ENCODE measurements at regions not wholly inside any gene's neighbourhood (a gene's known extent, or its start where the extent isn't known, plus 50 kb on each side); places are given as distances from the start of the nearest gene placed in this dataset.

DNA sequence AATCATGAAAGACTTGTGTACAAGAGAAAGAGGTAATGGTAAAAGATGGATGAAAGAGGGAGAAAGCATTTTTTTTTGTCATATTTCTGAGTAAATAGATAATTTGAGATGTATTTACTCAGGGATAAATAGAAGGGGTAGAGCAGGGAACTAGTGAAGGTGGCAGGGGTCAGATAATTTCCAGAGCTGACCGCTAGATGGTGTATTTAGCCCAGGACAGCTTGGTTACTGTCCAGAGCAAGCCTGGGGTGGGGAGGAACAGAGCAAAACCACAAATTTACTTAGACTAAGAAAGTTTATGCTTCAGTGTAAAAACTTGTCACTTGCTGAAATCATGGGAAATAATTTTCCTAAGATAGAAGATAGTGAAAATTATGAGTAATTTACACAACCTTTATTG, 91.5 kb downstream of the XCL2 start:
- ATAC-seq (ENCODE audit: low read depth) (no peak), DNase-seq (no peak)
- peaks cover 55% of the 10 kb centered on the region for H3K36me3 Mint-ChIP-seq
- H3K27ac Mint-ChIP-seq, result peak overlapping the region; percentile 55
- POLR2A ChIA-PET, result interaction anchor here (0.7 to 1.6 kb wide), 2 partner anchors 8 to 910 kb away, joined by 3 read pairs; no protein-coding TSS in a partner anchor
- H3K27me3 Mint-ChIP-seq, result no peaks in the 10 kb centered on the region
- peaks cover 42% of the 10 kb centered on the region for H3K4me1 Mint-ChIP-seq
- H3K4me3 Mint-ChIP-seq, result peak overlapping the region; percentile 12
- peaks cover 19% of the 10 kb centered on the region for H3K9me3 Mint-ChIP-seq

DNA sequence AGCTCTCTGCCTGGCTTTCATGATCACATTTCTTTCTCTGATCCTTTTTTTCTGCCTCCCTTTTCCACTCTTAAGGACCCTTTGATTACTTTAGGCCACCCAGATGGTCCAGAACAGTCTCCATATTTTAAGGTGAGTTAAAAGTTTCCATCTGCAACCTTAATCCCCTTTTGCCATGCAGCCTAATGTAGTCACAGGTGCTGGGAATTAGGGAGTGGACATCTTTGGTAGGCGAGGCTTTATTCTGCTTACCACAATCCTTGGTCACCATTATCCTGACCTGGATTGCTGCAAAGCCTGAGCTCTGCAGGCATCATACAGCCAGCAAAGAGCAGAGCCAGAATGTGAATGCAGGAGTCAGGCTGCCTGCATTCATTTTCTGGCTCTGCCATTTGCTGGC, 95.9 kb downstream of the XCL2 start:
- peaks cover 42% of the 10 kb centered on the region for H3K36me3 Mint-ChIP-seq
- no peak overlapping the region for H3K27ac Mint-ChIP-seq
- ATAC-seq (ENCODE audit: low read depth) (no peak), DNase-seq (no peak)
- no peak overlapping the region for H3K4me3 Mint-ChIP-seq
- POLR2A ChIA-PET, result interaction anchor here (0.6 kb wide), 1 partner anchor 222 kb away, joined by 3 read pairs; no protein-coding TSS in a partner anchor
- peaks cover 12% of the 10 kb centered on the region for H3K9me3 Mint-ChIP-seq
- peaks cover 60% of the 10 kb centered on the region for H3K4me1 Mint-ChIP-seq
- H3K27me3 Mint-ChIP-seq, result no peaks in the 10 kb centered on the region

DNA sequence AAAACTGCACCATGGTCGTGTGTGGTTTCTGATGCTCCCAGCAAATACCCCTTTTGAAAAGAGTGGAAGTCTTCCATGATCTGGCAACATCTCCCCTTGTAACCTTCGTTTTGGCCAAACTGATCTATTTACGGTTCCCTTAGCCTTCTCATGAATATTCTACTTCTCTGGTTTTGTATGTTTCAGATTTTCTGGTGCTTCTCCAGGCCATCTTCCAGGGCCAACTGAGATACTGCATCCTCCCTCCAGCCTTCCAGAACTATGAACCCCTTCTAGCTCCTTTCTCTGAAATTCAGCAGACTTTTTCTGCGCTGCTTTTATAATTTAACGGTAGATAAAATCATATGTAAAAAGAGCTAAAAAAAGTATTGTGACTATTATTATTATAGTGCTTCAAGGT, 97.7 kb downstream of the XCL2 start:
- Mint-ChIP-seq H3K4me1 (peaks cover 65% of the 10 kb centered on the region), H3K27ac (peak overlapping the region; percentile 90), H3K36me3 (peaks cover 34% of the 10 kb centered on the region), H3K4me3 (peak overlapping the region; percentile 39), H3K9me3 (peaks cover 6% of the 10 kb centered on the region), H3K27me3 (no peaks in the 10 kb centered on the region)
- no peak for DNase-seq
- ATAC-seq (ENCODE audit: low read depth), result no peak
- POLR2A ChIA-PET, result interaction anchor here (1.3 to 8.9 kb wide), 4 partner anchors 23 to 922 kb away, joined by 3 to 104 read pairs (median 18); partner anchors contain the start of genes BLZF1 and NME7

- H3K4me1 Mint-ChIP-seq, result peaks cover 78% of the 10 kb centered on the region
- H3K27ac Mint-ChIP-seq, result peak overlapping the region; percentile 92
- POLR2A ChIA-PET, result interaction anchor here (0.6 to 8.9 kb wide), 17 partner anchors 9 to 924 kb away, joined by 3 to 104 read pairs (median 4); partner anchors contain the start of genes BLZF1, NME7 and XCL2
- no peaks in the 10 kb centered on the region for H3K27me3 Mint-ChIP-seq
- ATAC-seq (ENCODE audit: low read depth) (peak; percentile 70), DNase-seq (peak; percentile 54)
- H3K36me3 Mint-ChIP-seq, result peaks cover 22% of the 10 kb centered on the region
- H3K4me3 Mint-ChIP-seq, result peak overlapping the region; percentile 66
- peaks cover 1% of the 10 kb centered on the region for H3K9me3 Mint-ChIP-seq
Measured at GRCh38 chr1:168443899-168444298, 99.9 kb downstream of the XCL2 start.

- Mint-ChIP-seq H3K27ac (peak overlapping the region; percentile 92), H3K9me3 (peaks cover 1% of the 10 kb centered on the region), H3K4me3 (peak overlapping the region; percentile 66), H3K36me3 (peaks cover 23% of the 10 kb centered on the region), H3K27me3 (no peaks in the 10 kb centered on the region), H3K4me1 (peaks cover 81% of the 10 kb centered on the region)
- POLR2A ChIA-PET, result interaction anchor here (0.6 to 8.9 kb wide), 17 partner anchors 10 to 925 kb away, joined by 3 to 104 read pairs (median 4); partner anchors contain the start of genes BLZF1, NME7 and XCL2
- DNase-seq (no peak), ATAC-seq (ENCODE audit: low read depth) (no peak)
Measured at GRCh38 chr1:168443356-168443755, 100.4 kb downstream of the XCL2 start.

GRCh38 chr1:168442931-168443330, 100.9 kb downstream of the XCL2 start:
- Mint-ChIP-seq H3K4me1 (peaks cover 80% of the 10 kb centered on the region), H3K36me3 (peaks cover 22% of the 10 kb centered on the region), H3K27ac (peak overlapping the region; percentile 92), H3K4me3 (no peak overlapping the region), H3K27me3 (no peaks in the 10 kb centered on the region), H3K9me3 (peaks cover 1% of the 10 kb centered on the region)
- ATAC-seq (ENCODE audit: low read depth), result no peak
- POLR2A ChIA-PET, result interaction anchor here (0.8 to 8.9 kb wide), 10 partner anchors 20 to 925 kb away, joined by 3 to 104 read pairs (median 6); partner anchors contain the start of genes BLZF1 and NME7
- DNase-seq, result no peak

DNA sequence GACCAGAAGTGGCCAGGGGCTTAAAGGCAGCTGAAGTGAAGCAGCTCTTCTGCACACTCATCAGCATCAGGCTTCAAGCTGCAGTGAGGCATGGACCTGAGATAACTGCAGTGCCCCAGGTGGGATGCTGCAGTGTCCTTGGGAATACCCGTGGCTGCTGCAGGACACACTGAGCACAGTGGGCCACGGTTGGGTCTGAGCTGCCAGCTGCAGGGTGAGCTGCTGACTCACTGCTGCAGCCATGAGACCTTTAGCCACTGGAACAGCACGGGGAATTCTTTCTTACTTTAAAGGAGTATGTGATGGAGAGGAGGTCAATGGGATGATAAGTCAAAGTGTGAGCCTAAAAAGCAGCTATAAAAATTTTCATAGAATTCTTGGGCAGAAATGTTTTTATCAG, 102.1 kb downstream of the XCL2 start:
- H3K36me3 Mint-ChIP-seq, result peaks cover 15% of the 10 kb centered on the region
- POLR2A ChIA-PET, result interaction anchor here (3.8 to 8.9 kb wide), 2 partner anchors 27 to 79 kb away, joined by 24 to 104 read pairs; no protein-coding TSS in a partner anchor
- peak overlapping the region; percentile 56 for H3K27ac Mint-ChIP-seq
- H3K9me3 Mint-ChIP-seq, result no peaks in the 10 kb centered on the region
- no peaks in the 10 kb centered on the region for H3K27me3 Mint-ChIP-seq
- no peak for ATAC-seq (ENCODE audit: low read depth)
- no peak overlapping the region for H3K4me3 Mint-ChIP-seq
- peaks cover 73% of the 10 kb centered on the region for H3K4me1 Mint-ChIP-seq
- DNase-seq, result no peak

GRCh38 chr1:168439456-168440375, 104.1 kb downstream of the XCL2 start:
- Mint-ChIP-seq H3K36me3 (peaks cover 8% of the 10 kb centered on the region), H3K27ac (peak overlapping the region; percentile 85), H3K9me3 (no peaks in the 10 kb centered on the region), H3K4me3 (peak overlapping the region; percentile 74), H3K27me3 (no peaks in the 10 kb centered on the region), H3K4me1 (peaks cover 56% of the 10 kb centered on the region)
- ATAC-seq (ENCODE audit: low read depth), result peak; percentile 80
- peak; percentile 75 for DNase-seq
- POLR2A ChIA-PET, result interaction anchor here (0.6 to 8.9 kb wide), 12 partner anchors 9 to 1272 kb away, joined by 3 to 104 read pairs (median 3); partner anchors contain the start of gene ATP1B1

DNA sequence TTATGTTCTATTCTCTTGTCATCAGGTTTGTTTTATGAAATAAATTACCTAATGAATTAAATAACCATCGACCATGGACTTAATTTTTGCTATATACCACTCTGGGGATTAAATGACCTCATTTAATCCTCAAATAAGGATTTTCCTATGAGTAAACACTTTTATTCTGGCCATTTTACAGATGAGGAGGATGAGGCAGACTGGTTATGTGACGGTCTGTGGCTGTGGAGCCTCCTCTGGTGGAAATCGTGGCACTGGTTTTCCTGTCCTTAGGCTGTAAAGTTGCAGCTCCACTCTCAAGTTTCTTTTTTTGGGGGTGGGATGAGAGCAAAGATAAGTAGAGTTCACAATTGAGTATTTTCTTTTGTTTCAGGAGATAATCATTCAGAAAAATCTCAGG, 105.2 kb downstream of the XCL2 start:
- peaks cover 48% of the 10 kb centered on the region for H3K4me1 Mint-ChIP-seq

GRCh38 chr1:168437821-168438220, 106.0 kb downstream of the XCL2 start:
- H3K9me3 Mint-ChIP-seq, result no peaks in the 10 kb centered on the region
- DNase-seq (no peak), ATAC-seq (ENCODE audit: low read depth) (no peak)
- peaks cover 40% of the 10 kb centered on the region for H3K4me1 Mint-ChIP-seq
- H3K27ac Mint-ChIP-seq, result no peak overlapping the region
- POLR2A ChIA-PET, result interaction anchor here (1.0 kb wide), 1 partner anchor 82 kb away, joined by 4 read pairs; no protein-coding TSS in a partner anchor
- H3K4me3 Mint-ChIP-seq, result no peak overlapping the region
- peaks cover 2% of the 10 kb centered on the region for H3K27me3 Mint-ChIP-seq
- peaks cover 10% of the 10 kb centered on the region for H3K36me3 Mint-ChIP-seq

More for the DNA sequence above, 105.2 kb downstream of the XCL2 start:
- H3K4me3 Mint-ChIP-seq, result no peak overlapping the region
- H3K27ac Mint-ChIP-seq, result peak overlapping the region; percentile 85
- ATAC-seq (ENCODE audit: low read depth), result no peak
- no peak for DNase-seq
- H3K36me3 Mint-ChIP-seq, result peaks cover 10% of the 10 kb centered on the region
- no peaks in the 10 kb centered on the region for H3K9me3 Mint-ChIP-seq
- peaks cover 2% of the 10 kb centered on the region for H3K27me3 Mint-ChIP-seq
- POLR2A ChIA-PET, result interaction anchor here (0.8 to 8.9 kb wide), 7 partner anchors 16 to 1273 kb away, joined by 3 to 104 read pairs (median 3); no protein-coding TSS in a partner anchor

- H3K36me3 Mint-ChIP-seq, result peaks cover 6% of the 10 kb centered on the region
- H3K4me1 Mint-ChIP-seq, result peaks cover 26% of the 10 kb centered on the region
- no peak overlapping the region for H3K27ac Mint-ChIP-seq
- POLR2A ChIA-PET, result no interaction called here
- ATAC-seq (ENCODE audit: low read depth) (no peak), DNase-seq (no peak)
- no peaks in the 10 kb centered on the region for H3K9me3 Mint-ChIP-seq
- H3K27me3 Mint-ChIP-seq, result peaks cover 4% of the 10 kb centered on the region
- no peak overlapping the region for H3K4me3 Mint-ChIP-seq
Measured at GRCh38 chr1:168435439-168435838, 108.4 kb downstream of the XCL2 start.

DNA sequence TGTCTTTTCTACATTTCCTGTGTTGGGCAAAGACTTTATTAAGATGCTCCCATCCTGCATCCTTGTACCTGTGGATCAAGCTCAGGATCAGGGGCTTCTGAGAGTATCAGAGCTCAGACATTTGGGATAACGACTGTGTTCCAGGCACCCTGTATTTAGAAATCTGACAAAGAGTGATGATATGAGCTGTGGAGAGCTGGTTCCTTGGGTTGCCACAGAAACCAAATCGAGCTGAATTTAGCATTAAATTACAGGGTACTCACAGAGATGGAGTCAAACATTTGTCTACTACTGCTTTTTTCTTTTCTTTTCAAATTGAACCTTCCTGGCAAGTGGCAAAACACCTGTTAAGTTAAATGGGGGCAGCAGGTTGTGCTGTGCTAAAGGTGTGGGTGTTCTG, 110.6 kb downstream of the XCL2 start:
- no peak for ATAC-seq (ENCODE audit: low read depth)
- Mint-ChIP-seq H3K27me3 (peaks cover 4% of the 10 kb centered on the region), H3K27ac (no peak overlapping the region), H3K36me3 (peaks cover 4% of the 10 kb centered on the region), H3K9me3 (no peaks in the 10 kb centered on the region), H3K4me1 (peaks cover 8% of the 10 kb centered on the region), H3K4me3 (no peak overlapping the region)
- POLR2A ChIA-PET, result interaction anchor here (0.7 kb wide), 1 partner anchor 12 kb away, joined by 3 read pairs; no protein-coding TSS in a partner anchor
- no peak for DNase-seq

GRCh38 chr1:168431882-168432281, 111.9 kb downstream of the XCL2 start:
- ATAC-seq (ENCODE audit: low read depth), result no peak
- H3K4me3 Mint-ChIP-seq, result no peak overlapping the region
- POLR2A ChIA-PET, result no interaction called here
- H3K4me1 Mint-ChIP-seq, result peaks cover 7% of the 10 kb centered on the region
- DNase-seq, result no peak
- H3K27ac Mint-ChIP-seq, result no peak overlapping the region
- H3K9me3 Mint-ChIP-seq, result no peaks in the 10 kb centered on the region
- H3K36me3 Mint-ChIP-seq, result peaks cover 4% of the 10 kb centered on the region
- H3K27me3 Mint-ChIP-seq, result peaks cover 4% of the 10 kb centered on the region

Measured in activated naive CD8-positive, alpha-beta T cell treated with anti-CD3 and anti-CD28 coated beads, Interleukin-2, amount 10 ng/mL, durations not matched to agents 7 days and 5 days (primary cell).